Right atrium auricular region (tissue), 2 donors: ENCODE measurements at regions not wholly inside any gene's neighbourhood (a gene's known extent, or its start where the extent isn't known, plus 50 kb on each side); places are given as distances from the start of the nearest gene placed in this dataset.

ENCODE experiments used
- DNase-seq: peaks from one replicate; pipeline ENCODE4 v3.0.0-alpha.2; 2019; ENCODE audit warnings: low spot score
- H3K27ac ChIP-seq, 2 donors: fragments of 200-600 bp; sonication (generic); 1 replicate in 1 of 2; 2 replicates in 1 of 2; pipeline ENCODE4 v1.5.1; 2016 to 2019
- H3K27me3 ChIP-seq, 2 donors: fragments of 200-600 bp; sonication (generic); one replicate each; pipeline versions ENCODE4 v1.5.1 to v1.6.0; 2017 to 2019
- H3K36me3 ChIP-seq: fragments of 200-600 bp; sonication (generic); one replicate; pipeline ENCODE4 v1.5.1; 2016
- H3K4me1 ChIP-seq, 2 donors: fragments of 200-600 bp; sonication (generic); one replicate each; pipeline versions ENCODE4 v1.5.1 to v1.6.0; 2017 to 2019
- H3K4me3 ChIP-seq, 2 donors: fragments of 200-600 bp; sonication (generic); 1 replicate in 1 of 2; 2 replicates in 1 of 2; pipeline ENCODE4 v1.5.1; 2017 to 2019; ENCODE audit warnings: mild to moderate bottlenecking in 1 of 2, moderate library complexity in 1 of 2
- H3K9me3 ChIP-seq, 2 donors: fragments of 200-600 bp; sonication (generic); one replicate each; pipeline ENCODE4 v1.5.1; 2019
- CTCF ChIP-seq, 2 donors: fragments of 200-600 bp; sonication (generic); IDR thresholded peaks; one replicate each; pipeline ENCODE4 v1.5.1; 2019; ENCODE audit warnings: antibody characterized with exemption in 2 of 2

DNA sequence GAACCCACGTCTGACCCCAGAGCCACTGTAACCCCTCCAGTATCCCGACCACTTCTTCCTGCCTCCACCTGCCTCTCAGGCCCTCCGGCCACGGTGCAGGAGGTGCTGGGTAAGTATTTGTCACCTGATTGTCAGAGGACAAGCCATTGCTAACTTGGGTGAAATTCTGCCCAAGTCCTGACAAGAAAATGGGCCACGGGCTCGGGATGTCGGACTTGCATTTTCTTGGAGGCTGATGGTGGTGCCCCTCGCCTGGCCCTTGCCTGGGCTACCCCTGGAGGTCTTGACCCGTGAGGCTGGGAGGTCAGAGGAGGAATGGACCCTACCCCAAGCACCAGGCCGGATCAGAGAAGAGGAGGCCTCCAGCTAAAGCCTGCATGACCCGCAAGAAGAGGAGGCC, 149.7 kb upstream of the COL5A1 start:
- Histone ChIP-seq H3K4me1 (peaks cover 0 to 7% of the 10 kb centered on the region in 2 donors), H3K36me3 (no peaks in the 10 kb centered on the region), H3K4me3 (no peak overlapping the region), H3K9me3 (no peaks in the 10 kb centered on the region), H3K27ac (peak overlapping the region in 1 of 2 donors; percentile 40), H3K27me3 (no peaks in the 10 kb centered on the region)
- no peak for TF ChIP-seq CTCF (IDR thresholded peaks at IDR 0.05)
- no peak for DNase-seq

DNA sequence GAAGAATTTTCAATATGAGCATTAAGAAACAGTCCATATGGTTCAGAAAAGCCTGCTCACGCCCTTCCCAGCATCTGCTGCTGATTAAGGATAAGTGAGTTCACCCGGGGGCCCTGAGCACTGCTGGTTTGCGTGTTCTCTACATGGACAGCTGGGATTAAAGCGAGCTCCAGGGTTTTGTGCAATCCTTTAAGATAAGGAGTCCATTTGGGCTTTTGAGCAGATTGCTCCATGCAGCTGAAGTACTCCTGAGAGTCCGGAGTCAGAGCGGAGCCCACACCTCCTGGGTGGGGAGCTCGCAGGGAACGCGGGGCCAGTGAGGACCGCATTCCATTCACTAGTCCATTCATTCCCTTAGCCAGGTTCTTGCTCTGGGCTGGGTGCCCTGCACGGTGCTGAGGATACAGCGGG, 149.3 kb upstream of the COL5A1 start:
- Histone ChIP-seq H3K36me3 (no peaks in the 10 kb centered on the region), H3K4me3 (no peak overlapping the region), H3K27me3 (no peaks in the 10 kb centered on the region), H3K4me1 (peaks cover 0 to 7% of the 10 kb centered on the region in 2 donors), H3K9me3 (no peaks in the 10 kb centered on the region), H3K27ac (peak overlapping the region in 1 of 2 donors; percentile 40)
- peak; percentile 90 for DNase-seq
- TF ChIP-seq CTCF (IDR thresholded peaks at IDR 0.05): no peak

DNA sequence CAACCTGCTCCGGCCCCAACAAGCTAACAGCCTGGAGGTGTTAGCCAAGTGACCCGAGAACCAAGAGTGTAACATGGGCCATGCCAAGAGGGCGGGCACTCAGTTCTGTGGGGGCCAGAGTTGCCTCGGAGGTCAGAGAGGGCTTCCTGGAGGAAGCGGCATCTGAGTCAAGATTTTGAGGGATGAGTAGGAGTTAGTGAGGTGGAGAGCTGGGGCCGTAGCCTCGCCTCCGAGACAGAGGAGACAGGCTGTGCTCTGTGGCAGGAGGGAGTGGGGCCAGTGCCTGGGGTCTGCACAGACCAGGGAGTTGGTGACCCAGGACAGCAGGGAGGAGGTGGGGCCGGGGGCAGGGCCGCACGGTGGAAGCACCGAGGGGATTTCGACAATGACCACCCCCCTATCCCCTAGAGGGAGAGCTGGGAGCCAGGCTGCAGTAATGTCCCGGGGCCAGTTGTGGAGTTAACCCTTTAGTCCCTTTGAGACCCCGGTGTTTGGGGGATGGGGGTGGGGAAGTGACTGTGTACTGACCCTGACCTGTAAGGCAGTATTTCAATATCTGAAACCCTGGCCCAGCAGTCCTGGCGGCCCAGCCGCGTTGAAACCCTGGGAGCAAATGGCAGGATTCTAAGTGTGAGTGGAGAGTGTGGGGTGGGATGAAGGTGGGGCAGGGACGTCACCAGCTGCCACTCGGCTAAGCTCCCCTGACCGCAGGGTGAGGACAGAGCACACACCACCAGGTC, 148.7 kb upstream of the COL5A1 start:
- Histone ChIP-seq H3K9me3 (no peaks in the 10 kb centered on the region), H3K27me3 (no peaks in the 10 kb centered on the region), H3K4me1 (peaks cover 0 to 7% of the 10 kb centered on the region in 2 donors), H3K36me3 (no peaks in the 10 kb centered on the region), H3K27ac (peak overlapping the region in 1 of 2 donors; percentile 21), H3K4me3 (no peak overlapping the region)
- no peak for DNase-seq
- no peak for TF ChIP-seq CTCF (IDR thresholded peaks at IDR 0.05)

DNA sequence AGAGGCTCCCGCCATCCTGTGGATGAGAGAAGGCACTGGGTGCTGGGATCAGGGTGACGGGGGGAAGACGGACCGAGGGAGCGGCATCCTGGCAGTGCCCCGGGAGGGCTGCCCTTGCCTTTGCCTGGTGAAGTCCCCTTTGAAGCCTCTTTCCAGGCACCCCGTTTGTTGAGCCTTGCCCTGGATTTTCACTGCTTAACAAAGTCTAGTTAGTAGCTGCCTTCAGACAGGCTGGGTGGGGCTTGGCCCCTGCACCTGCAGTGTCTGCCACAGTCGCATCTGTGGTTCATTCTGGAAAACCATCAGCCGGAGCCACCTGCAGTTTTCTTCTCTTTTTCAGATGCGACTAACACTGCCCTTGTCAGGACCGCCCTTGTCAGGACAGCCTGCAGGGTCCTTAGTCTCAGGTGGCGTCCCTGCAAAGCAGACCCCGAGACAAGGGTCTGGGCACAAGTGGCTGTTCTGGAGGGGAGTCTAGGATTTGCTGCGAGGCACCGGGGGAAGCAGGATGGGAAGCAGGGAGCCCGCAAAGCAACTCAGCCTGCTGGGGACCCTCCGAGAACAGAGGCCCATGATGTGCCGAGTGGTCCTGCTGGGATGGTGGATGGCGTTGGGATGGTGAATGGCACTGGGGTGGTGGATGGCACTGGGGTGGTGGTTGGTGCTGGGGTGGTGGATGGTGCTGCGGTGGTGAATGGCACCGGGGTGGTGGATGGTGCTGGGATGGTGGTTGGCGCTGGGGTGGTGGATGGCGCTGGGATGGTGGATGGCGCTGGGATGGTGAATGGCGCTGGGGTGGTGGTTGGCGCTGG, 147.9 kb upstream of the COL5A1 start:
- no peaks in the 10 kb centered on the region for H3K27me3 ChIP-seq
- no peak for TF ChIP-seq CTCF (IDR thresholded peaks at IDR 0.05)
- H3K36me3 ChIP-seq: no peaks in the 10 kb centered on the region
- H3K4me3 ChIP-seq: no peak overlapping the region
- peaks cover 0 to 7% of the 10 kb centered on the region in 2 donors for H3K4me1 ChIP-seq
- no peak overlapping the region for H3K27ac ChIP-seq
- no peak for DNase-seq
- no peaks in the 10 kb centered on the region for H3K9me3 ChIP-seq

DNA sequence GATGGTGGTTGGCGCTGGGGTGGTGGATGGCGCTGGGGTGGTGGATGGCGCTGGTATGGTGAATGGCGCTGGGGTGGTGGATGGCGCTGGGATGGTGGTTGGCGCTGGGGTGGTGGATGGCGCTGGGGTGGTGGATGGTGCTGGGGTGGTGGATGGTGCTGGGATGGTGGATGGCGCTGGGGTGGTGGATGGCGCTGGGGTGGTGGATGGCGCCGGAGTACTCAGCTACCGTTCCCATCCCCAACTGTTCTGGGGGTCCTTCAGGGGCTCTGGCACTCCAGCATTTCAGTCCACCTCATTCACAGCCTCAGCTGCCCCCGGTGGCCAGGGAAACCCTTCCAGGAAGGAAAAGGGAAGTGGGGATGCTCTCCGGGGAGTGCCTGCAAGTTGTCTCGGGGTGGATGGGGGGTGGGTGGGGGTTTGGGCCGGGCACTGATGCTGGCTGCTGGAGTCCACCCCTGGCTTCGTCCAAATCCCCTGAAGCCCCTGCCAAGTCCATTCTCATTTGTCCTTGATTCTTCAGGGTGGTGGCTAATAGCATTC, 147.3 kb upstream of the COL5A1 start:
- no peak for DNase-seq
- no peaks in the 10 kb centered on the region for H3K27me3 ChIP-seq
- H3K4me3 ChIP-seq: no peak overlapping the region
- no peak overlapping the region for H3K27ac ChIP-seq
- peaks cover 0 to 7% of the 10 kb centered on the region in 2 donors for H3K4me1 ChIP-seq
- no peaks in the 10 kb centered on the region for H3K9me3 ChIP-seq
- no peaks in the 10 kb centered on the region for H3K36me3 ChIP-seq
- no peak for TF ChIP-seq CTCF (IDR thresholded peaks at IDR 0.05)
